DND-41 (cell line): ENCODE measurements at regions not wholly inside any gene's neighbourhood (a gene's known extent, or its start where the extent isn't known, plus 50 kb on each side); places are given as distances from the start of the nearest gene placed in this dataset.
"Not testable (repeated sequence)": the region's sequence is repeated elsewhere in the genome, so short reads cannot be mapped to it uniquely, and the experiment has no call there.

Experiments
- ATAC-seq: fragments of 200-7000 bp; cut with Tn5 transposase; 3 replicates; pipeline ENCODE4 v1.9.1; 2021; ENCODE audit warnings: low read depth; ENCODE audit not compliant: insufficient read depth
- DNase-seq: peaks from one replicate; pipeline ENCODE4 v3.0.0-alpha.2; 2020
- H2AFZ ChIP-seq: 2 replicates; pipeline ENCODE4 v1.6.0; 2012; ENCODE audit warnings: low read depth, low read length
- H3K27ac ChIP-seq: 2 replicates; pipeline ENCODE4 v1.5.1; 2012; ENCODE audit warnings: low read length, inconsistent platforms
- H3K27me3 ChIP-seq: fragments of 200-600 bp; sonication (generic); 2 replicates; pipeline ENCODE4 v1.6.0; 2012; ENCODE audit warnings: low read length, mild to moderate bottlenecking, inconsistent platforms; ENCODE audit not compliant: insufficient read depth, poor library complexity
- H3K36me3 ChIP-seq: 2 replicates; pipeline ENCODE4 v1.5.1; 2012; ENCODE audit warnings: low read length, inconsistent platforms; ENCODE audit not compliant: insufficient read depth
- H3K4me1 ChIP-seq: 2 replicates; pipeline ENCODE4 v1.5.1; 2012; ENCODE audit warnings: mild to moderate bottlenecking, low read length; ENCODE audit not compliant: insufficient read depth
- H3K4me2 ChIP-seq: 2 replicates; pipeline ENCODE4 v1.6.0; 2012; ENCODE audit warnings: mild to moderate bottlenecking, moderate library complexity, low read length, inconsistent platforms; ENCODE audit not compliant: insufficient read depth
- H3K4me3 ChIP-seq, 2 experiments: fragments of 200-600 bp in 1 of 2; shearing (Covaris generic) in 1 of 2; 2 replicates each; pipeline ENCODE4 v1.5.1; 2012 to 2016; ENCODE audit warnings: inconsistent platforms in 2 of 2, low read length in 2 of 2, mild to moderate bottlenecking in 2 of 2, low read depth in 1 of 2, moderate library complexity in 1 of 2
- H3K79me2 ChIP-seq: 2 replicates; pipeline ENCODE4 v1.6.0; 2012; ENCODE audit warnings: low read length, inconsistent platforms; ENCODE audit not compliant: insufficient read depth
- H3K9ac ChIP-seq: 2 replicates; pipeline ENCODE4 v1.6.0; 2012; ENCODE audit warnings: low read depth, mild to moderate bottlenecking, inconsistent platforms, low read length, moderate library complexity
- H3K9me3 ChIP-seq: 2 replicates; pipeline ENCODE4 v1.5.1; 2012; ENCODE audit warnings: low read length, moderate library complexity, mild to moderate bottlenecking, inconsistent platforms; ENCODE audit not compliant: insufficient read depth, severe bottlenecking
- H4K20me1 ChIP-seq: 2 replicates; pipeline ENCODE4 v1.6.0; 2012; ENCODE audit warnings: low read length; ENCODE audit not compliant: insufficient read depth
- EZH2 ChIP-seq: IDR thresholded peaks from 3 replicates; pipeline ENCODE4 v1.6.1; 2012; ENCODE audit warnings: borderline replicate concordance, low read depth, mild to moderate bottlenecking, moderate library complexity, low read length, inconsistent platforms; ENCODE audit not compliant: severe bottlenecking
- TF ChIP-seq, protein P1 (sequence below): IDR thresholded peaks from 2 replicates; pipeline ENCODE4 v1.5.1; 2012; ENCODE audit warnings: borderline replicate concordance, low read length, moderate library complexity, mild to moderate bottlenecking; ENCODE audit not compliant: poor library complexity, severe bottlenecking; ENCODE audit errors: extremely low read depth

DNA sequence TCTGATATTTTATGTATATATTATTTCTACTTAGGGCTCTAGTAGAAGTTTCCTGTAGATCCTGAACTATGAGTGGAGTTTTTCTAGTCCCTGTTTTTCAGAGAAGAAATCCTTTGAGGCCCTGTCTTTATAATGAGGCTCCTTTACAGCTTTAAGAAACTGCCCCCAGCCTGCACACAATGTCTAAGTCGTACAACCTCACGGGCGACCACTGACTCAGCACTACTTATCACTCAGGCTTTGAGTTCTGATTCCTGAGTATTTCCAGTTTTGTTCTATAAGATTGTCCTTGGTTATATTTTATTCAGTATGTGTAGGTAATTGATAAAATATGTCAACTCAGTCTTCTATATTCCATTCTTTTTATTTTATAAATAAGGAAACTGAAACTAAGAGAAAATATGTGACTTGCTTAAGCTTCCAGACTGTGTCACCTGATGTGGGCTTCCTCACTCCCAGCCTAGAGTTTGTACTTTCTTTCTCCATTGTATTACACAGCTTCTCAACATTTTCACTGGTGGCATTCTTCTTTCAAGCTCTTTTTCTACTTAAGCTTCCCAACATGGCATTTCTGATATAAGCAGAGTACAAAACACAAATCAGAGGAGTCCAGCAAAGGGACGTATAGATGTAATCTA, 167.0 kb downstream of the TBX18 start:
- ATAC-seq = peak; percentile 78
- Histone ChIP-seq H3K79me2 (no peaks in the 10 kb centered on the region), H3K4me2 (peak overlapping the region; percentile 40)

DNA sequence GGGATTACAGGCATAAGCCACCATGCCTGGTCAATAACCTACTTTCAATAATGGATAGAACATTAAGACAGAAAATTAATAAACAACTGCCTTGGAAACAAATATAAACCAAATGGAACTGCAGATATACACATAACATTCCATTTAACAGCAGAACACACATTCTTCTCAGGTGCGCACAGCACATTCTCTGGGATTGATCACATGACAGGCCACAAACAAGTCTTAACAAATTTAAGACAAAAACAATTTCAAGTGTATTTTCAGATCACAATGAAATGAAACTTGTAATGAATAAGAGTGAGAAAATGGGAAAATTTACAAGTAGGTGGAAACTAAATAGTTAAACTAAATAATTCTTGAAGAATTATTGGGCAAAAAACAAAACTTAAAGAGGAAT, 167.9 kb downstream of the TBX18 start:
- no peaks in the 10 kb centered on the region for H4K20me1 ChIP-seq
- H3K9me3 ChIP-seq = no peaks in the 10 kb centered on the region
- ATAC-seq (no peak), DNase-seq (no peak)
- no peak overlapping the region for H3K4me2 ChIP-seq
- H3K4me1 ChIP-seq = peaks cover 18% of the 10 kb centered on the region
- TF ChIP-seq, protein P1, sequence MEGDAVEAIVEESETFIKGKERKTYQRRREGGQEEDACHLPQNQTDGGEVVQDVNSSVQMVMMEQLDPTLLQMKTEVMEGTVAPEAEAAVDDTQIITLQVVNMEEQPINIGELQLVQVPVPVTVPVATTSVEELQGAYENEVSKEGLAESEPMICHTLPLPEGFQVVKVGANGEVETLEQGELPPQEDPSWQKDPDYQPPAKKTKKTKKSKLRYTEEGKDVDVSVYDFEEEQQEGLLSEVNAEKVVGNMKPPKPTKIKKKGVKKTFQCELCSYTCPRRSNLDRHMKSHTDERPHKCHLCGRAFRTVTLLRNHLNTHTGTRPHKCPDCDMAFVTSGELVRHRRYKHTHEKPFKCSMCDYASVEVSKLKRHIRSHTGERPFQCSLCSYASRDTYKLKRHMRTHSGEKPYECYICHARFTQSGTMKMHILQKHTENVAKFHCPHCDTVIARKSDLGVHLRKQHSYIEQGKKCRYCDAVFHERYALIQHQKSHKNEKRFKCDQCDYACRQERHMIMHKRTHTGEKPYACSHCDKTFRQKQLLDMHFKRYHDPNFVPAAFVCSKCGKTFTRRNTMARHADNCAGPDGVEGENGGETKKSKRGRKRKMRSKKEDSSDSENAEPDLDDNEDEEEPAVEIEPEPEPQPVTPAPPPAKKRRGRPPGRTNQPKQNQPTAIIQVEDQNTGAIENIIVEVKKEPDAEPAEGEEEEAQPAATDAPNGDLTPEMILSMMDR = no peak
- H3K27ac ChIP-seq = no peak overlapping the region
- no peak overlapping the region for H3K9ac ChIP-seq
- H3K27me3 ChIP-seq = no peaks in the 10 kb centered on the region
- no peak overlapping the region for H2AFZ ChIP-seq
- H3K4me3 ChIP-seq = no peak overlapping the region
- no peaks in the 10 kb centered on the region for H3K36me3 ChIP-seq
- H3K79me2 ChIP-seq = no peaks in the 10 kb centered on the region

More for the DNA sequence above, 167.0 kb downstream of the TBX18 start:
- H2AFZ ChIP-seq = 0 out of 2 replicates have a peak overlapping the region, but pooled peaks have one; percentile 55
- no peak overlapping the region; the same call in 1 of the 2 replicates for H3K9ac ChIP-seq
- H3K36me3 ChIP-seq = no peaks in the 10 kb centered on the region
- DNase-seq = no peak
- H3K27ac ChIP-seq = peak overlapping the region; percentile 47; the same call in 1 of the 2 replicates
- H3K9me3 ChIP-seq = no peaks in the 10 kb centered on the region
- H3K4me3 ChIP-seq = no peak overlapping the region
- H4K20me1 ChIP-seq = no peaks in the 10 kb centered on the region
- H3K4me1 ChIP-seq = peaks cover 19% of the 10 kb centered on the region
- TF ChIP-seq, protein P1 = no peak
- no peak for TF ChIP-seq EZH2
- no peaks in the 10 kb centered on the region for H3K27me3 ChIP-seq

DNA sequence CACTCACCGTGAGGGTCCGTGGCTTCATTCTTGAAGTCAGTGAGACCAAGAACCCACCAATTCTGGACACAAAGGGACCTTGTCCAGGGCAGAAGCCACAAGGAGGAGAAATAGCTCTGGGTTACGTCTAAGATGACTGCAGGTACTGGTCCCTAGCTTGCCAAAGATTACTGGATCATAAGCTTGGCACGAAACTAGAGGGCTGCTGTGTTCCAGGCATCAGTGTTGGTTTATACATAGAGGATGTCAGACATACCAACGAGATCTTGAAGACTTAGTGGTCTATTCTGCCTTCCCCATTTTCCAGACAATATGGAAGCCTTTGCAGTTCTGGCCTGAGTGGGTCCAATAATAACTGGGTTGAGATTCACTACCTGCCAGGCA, 175.7 kb downstream of the TBX18 start:
- Histone ChIP-seq H3K4me3 (peak overlapping the region; percentile 8 to 55; a peak in 3 of 4 replicates), H3K79me2 (no peaks in the 10 kb centered on the region), H3K9ac (peak overlapping the region; percentile 55), H3K4me1 (peaks cover 37% of the 10 kb centered on the region), H4K20me1 (no peaks in the 10 kb centered on the region), H3K9me3 (no peaks in the 10 kb centered on the region), H2AFZ (peak overlapping the region; percentile 79), H3K4me2 (peak overlapping the region; percentile 71), H3K36me3 (no peaks in the 10 kb centered on the region; the same call in 1 of the 2 replicates), H3K27me3 (no peaks in the 10 kb centered on the region), H3K27ac (peak overlapping the region; percentile 89)
- peak; percentile 81 for ATAC-seq
- no peak for DNase-seq
- TF ChIP-seq, protein P1 = no peak
- no peak for TF ChIP-seq EZH2

- H3K36me3 ChIP-seq, H3K79me2 ChIP-seq, H4K20me1 ChIP-seq, H3K27me3 ChIP-seq, H3K9me3 ChIP-seq: not testable (repeated sequence)
- H3K4me3 ChIP-seq = peak overlapping the region; percentile 8 to 55; a peak in 3 of 4 replicates
- ATAC-seq (peak; percentile 80), DNase-seq (peak; percentile 82)
- H3K4me1 ChIP-seq = peaks cover 42% of the 10 kb centered on the region
- peak overlapping the region; percentile 89 for H3K27ac ChIP-seq
- peak overlapping the region; percentile 55 for H3K9ac ChIP-seq
- peak overlapping the region; percentile 71 for H3K4me2 ChIP-seq
- H2AFZ ChIP-seq = peak overlapping the region; percentile 79
Measured at GRCh38 chr6:84587994-84588696, 176.3 kb downstream of the TBX18 start.

DNA sequence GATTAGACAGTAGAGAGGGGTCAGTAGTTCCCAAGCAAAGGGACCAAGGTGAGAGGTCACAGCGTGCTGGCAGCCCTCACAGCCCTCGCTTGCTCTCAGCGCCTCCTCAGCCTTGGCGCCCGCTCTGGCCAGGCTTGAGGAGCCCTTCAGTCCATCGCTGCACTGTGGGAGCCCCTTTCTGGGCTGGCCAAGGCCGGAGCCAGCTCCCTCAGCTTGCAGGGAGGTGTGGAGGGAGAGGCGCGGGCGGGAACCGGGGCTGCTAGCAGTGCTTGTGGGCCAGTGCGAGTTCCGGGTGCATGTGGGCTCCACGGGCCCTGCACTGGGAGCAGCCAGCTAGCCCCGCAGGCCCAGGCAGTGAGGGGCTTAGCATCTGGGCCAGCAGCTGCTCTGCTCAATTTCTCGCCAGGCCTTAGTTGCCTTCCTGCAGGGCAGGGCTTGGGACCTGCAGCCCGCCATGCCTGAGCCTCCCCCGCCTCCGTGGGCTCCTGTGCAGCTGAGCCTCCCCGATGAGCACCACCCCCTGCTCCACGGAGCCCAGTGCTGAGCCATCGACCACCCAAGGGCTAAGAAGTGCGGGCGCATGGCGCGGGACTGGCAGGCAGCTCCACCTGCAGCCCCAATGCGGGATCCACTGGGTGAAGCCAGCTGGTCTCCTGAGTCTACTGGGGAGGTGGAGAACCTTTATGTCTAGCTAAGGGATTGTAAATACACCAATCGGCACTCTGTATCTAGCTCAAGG, 177.0 kb downstream of the TBX18 start:
- peak overlapping the region; percentile 89 for H3K27ac ChIP-seq
- H4K20me1 ChIP-seq, H3K79me2 ChIP-seq, H3K9me3 ChIP-seq, H3K36me3 ChIP-seq, H2AFZ ChIP-seq, H3K27me3 ChIP-seq, H3K9ac ChIP-seq, ATAC-seq: not testable (repeated sequence)
- 0 out of 2 replicates have a peak overlapping the region, but pooled peaks have one; percentile 71 for H3K4me2 ChIP-seq
- 0 out of 4 replicates have a peak overlapping the region, but pooled peaks of 1 of the 2 experiments have one; percentile 55 for H3K4me3 ChIP-seq
- DNase-seq = peak; percentile 43
- peaks cover 50% of the 10 kb centered on the region for H3K4me1 ChIP-seq
